ENCODE measurements at regions not wholly inside any gene's neighbourhood (a gene's known extent, or its start where the extent isn't known, plus 50 kb on each side); places are given as distances from the start of the nearest gene placed in this dataset.
"Not testable (repeated sequence)": the region's sequence is repeated elsewhere in the genome, so short reads cannot be mapped to it uniquely, and the experiment has no call there.

DNA sequence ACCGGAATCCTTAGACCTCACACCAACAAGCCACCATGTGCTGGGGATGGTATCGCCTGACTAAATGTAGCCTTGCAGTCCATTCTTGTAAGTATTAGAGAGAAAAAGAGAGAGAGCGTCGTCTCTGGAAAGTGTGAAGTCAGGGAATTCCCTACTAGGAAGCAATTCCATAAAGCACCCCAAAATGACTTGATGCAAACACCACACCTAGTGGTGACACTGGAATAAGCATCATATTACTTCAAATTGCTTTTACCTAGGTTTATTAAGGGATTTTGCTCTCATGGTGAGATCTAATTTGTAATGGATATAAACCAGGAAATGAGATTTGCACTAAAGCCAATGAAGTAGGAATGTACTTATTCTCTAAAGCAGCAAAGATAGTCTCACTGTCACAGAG is 111.4 kb upstream of the METTL9 start:
- TF ChIP-seq, protein P1, sequence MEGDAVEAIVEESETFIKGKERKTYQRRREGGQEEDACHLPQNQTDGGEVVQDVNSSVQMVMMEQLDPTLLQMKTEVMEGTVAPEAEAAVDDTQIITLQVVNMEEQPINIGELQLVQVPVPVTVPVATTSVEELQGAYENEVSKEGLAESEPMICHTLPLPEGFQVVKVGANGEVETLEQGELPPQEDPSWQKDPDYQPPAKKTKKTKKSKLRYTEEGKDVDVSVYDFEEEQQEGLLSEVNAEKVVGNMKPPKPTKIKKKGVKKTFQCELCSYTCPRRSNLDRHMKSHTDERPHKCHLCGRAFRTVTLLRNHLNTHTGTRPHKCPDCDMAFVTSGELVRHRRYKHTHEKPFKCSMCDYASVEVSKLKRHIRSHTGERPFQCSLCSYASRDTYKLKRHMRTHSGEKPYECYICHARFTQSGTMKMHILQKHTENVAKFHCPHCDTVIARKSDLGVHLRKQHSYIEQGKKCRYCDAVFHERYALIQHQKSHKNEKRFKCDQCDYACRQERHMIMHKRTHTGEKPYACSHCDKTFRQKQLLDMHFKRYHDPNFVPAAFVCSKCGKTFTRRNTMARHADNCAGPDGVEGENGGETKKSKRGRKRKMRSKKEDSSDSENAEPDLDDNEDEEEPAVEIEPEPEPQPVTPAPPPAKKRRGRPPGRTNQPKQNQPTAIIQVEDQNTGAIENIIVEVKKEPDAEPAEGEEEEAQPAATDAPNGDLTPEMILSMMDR (IDR thresholded peaks at IDR 0.05) = not testable (repeated sequence)
- TF ChIP-seq POLR2A, POLR2AphosphoS5 (IDR thresholded peaks at IDR 0.05): not testable (repeated sequence)
